Neural progenitor cell (in vitro differentiated cells): ENCODE measurements at regions not wholly inside any gene's neighbourhood (a gene's known extent, or its start where the extent isn't known, plus 50 kb on each side); places are given as distances from the start of the nearest gene placed in this dataset.

Experiments used
- CTCF ChIP-seq: fragments of 200-600 bp; sonication (generic); IDR thresholded peaks from 2 replicates; pipeline ENCODE4 v1.5.1; 2017; ENCODE audit warnings: antibody characterized with exemption, mild to moderate bottlenecking
- EZH2phosphoT487 ChIP-seq: fragments of 200-600 bp; sonication (generic); IDR thresholded peaks from 2 replicates; pipeline ENCODE4 v1.6.1; 2017; ENCODE audit warnings: antibody characterized with exemption

GRCh38 chr12:111171832-111172231, 197.1 kb downstream of the PHETA1 start:
- no peak for TF ChIP-seq CTCF
- TF ChIP-seq EZH2phosphoT487: no peak
